ENCODE measurements at regions not wholly inside any gene's neighbourhood (a gene's known extent, or its start where the extent isn't known, plus 50 kb on each side); places are given as distances from the start of the nearest gene placed in this dataset.
"Not testable (repeated sequence)": the region's sequence is repeated elsewhere in the genome, so short reads cannot be mapped to it uniquely, and the experiment has no call there.

- TF ChIP-seq ZC3H10 (CRISPR knock-in tag; IDR thresholded peaks at IDR 0.05) (no peak), TCF4 (CRISPR knock-in tag; IDR thresholded peaks at IDR 0.05; ENCODE audit: borderline replicate concordance) (no peak), BACH2 (CRISPR knock-in tag; IDR thresholded peaks at IDR 0.05; ENCODE audit: borderline replicate concordance) (no peak), ESRRG (CRISPR knock-in tag; IDR thresholded peaks at IDR 0.05) (no peak), CSDC2 (CRISPR knock-in tag; IDR thresholded peaks at IDR 0.05) (no peak), ZFP3 (CRISPR knock-in tag; IDR thresholded peaks at IDR 0.05) (no peak), PATZ1 (CRISPR knock-in tag; IDR thresholded peaks at IDR 0.05; ENCODE audit: borderline replicate concordance) (no peak), SNAI2 (CRISPR knock-in tag; IDR thresholded peaks at IDR 0.05) (no peak), ARNTL (CRISPR knock-in tag; IDR thresholded peaks at IDR 0.05; ENCODE audit: borderline replicate concordance, low read depth) (no peak), ISL1 (CRISPR knock-in tag; IDR thresholded peaks at IDR 0.05) (no peak), TOX (CRISPR knock-in tag; IDR thresholded peaks at IDR 0.05; ENCODE audit: borderline replicate concordance) (no peak), OSR1 (CRISPR knock-in tag; IDR thresholded peaks at IDR 0.05) (no peak)
- TF ChIP-seq, protein P1, sequence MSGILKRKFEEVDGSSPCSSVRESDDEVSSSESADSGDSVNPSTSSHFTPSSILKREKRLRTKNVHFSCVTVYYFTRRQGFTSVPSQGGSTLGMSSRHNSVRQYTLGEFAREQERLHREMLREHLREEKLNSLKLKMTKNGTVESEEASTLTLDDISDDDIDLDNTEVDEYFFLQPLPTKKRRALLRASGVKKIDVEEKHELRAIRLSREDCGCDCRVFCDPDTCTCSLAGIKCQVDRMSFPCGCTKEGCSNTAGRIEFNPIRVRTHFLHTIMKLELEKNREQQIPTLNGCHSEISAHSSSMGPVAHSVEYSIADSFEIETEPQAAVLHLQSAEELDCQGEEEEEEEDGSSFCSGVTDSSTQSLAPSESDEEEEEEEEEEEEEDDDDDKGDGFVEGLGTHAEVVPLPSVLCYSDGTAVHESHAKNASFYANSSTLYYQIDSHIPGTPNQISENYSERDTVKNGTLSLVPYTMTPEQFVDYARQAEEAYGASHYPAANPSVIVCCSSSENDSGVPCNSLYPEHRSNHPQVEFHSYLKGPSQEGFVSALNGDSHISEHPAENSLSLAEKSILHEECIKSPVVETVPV (CRISPR knock-in tag; IDR thresholded peaks at IDR 0.05), result no peak
- TF ChIP-seq, protein P2, sequence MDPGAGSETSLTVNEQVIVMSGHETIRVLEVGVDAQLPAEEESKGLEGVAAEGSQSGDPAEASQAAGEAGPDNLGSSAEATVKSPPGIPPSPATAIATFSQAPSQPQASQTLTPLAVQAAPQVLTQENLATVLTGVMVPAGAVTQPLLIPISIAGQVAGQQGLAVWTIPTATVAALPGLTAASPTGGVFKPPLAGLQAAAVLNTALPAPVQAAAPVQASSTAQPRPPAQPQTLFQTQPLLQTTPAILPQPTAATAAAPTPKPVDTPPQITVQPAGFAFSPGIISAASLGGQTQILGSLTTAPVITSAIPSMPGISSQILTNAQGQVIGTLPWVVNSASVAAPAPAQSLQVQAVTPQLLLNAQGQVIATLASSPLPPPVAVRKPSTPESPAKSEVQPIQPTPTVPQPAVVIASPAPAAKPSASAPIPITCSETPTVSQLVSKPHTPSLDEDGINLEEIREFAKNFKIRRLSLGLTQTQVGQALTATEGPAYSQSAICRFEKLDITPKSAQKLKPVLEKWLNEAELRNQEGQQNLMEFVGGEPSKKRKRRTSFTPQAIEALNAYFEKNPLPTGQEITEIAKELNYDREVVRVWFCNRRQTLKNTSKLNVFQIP (CRISPR knock-in tag; IDR thresholded peaks at IDR 0.05; ENCODE audit: borderline replicate concordance, low read depth), result no peak
- ATAC-seq, result no peak
Measured at GRCh38 chr1:244330318-244330625, 121.4 kb downstream of the ADSS2 start.

DNA sequence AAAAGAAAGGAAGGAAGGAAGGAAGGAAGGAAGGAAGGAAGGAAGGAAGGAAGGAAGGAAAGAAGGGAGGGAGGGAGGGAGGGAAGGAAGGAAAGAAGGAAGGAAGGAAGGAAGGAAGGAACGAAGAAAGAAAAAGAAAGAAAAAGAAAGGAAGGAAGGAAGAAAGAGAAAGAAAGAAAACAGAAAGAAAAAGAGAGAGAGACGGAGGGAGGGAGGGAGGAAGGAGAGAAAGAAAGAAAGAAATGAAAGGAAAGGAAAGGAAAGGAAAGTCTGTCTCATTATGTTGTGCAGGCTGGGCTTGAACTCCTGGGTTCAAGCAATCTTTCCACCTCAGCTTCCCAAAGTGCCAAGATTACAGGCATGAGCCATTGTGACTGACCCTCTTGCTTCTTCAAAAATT is 118.9 kb downstream of the ADSS2 start:
- ATAC-seq, result not testable (repeated sequence)

GRCh38 chr1:244334315-244334714 is 117.4 kb downstream of the ADSS2 start:
- ATAC-seq, result not testable (repeated sequence)

- ATAC-seq, result not testable (repeated sequence)
Measured at GRCh38 chr1:244334842-244335241, 116.9 kb downstream of the ADSS2 start.

DNA sequence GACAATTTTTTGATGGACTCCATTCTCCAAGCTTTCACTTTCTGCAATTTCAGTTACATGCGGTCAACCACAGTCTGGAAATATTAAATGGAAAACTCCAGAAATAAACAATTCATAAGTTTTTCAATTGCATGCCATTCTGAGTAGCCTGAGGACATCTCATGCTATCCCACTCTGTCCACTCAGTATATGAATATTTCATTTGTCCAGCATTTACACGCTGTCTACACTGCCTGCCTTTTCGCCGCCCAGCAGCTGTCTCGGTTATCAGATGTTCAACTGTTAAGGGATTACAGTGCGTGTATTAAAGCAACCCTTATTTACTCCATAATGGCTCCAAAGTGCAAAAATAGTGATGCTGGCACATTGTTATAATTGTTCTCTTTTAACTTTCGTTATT is 116.3 kb downstream of the ADSS2 start:
- no peak for ATAC-seq
- TF ChIP-seq RARB (CRISPR knock-in tag; IDR thresholded peaks at IDR 0.05) (no peak), BACH2 (CRISPR knock-in tag; IDR thresholded peaks at IDR 0.05; ENCODE audit: borderline replicate concordance) (no peak), ZNF8 (CRISPR knock-in tag; IDR thresholded peaks at IDR 0.05) (no peak)
- TF ChIP-seq, protein P1 (CRISPR knock-in tag; IDR thresholded peaks at IDR 0.05), result no peak

GRCh38 chr1:244336232-244336899 is 115.3 kb downstream of the ADSS2 start:
- ATAC-seq, result no peak
- TF ChIP-seq GLIS3 (CRISPR knock-in tag; IDR thresholded peaks at IDR 0.05), result no peak
- TF ChIP-seq ISL1 (CRISPR knock-in tag; IDR thresholded peaks at IDR 0.05), result no peak
- TF ChIP-seq RARB (CRISPR knock-in tag; IDR thresholded peaks at IDR 0.05), result no peak
- no peak for TF ChIP-seq SNAI2 (CRISPR knock-in tag; IDR thresholded peaks at IDR 0.05)
- TF ChIP-seq ARNTL (CRISPR knock-in tag; IDR thresholded peaks at IDR 0.05; ENCODE audit: borderline replicate concordance, low read depth), result no peak
- TF ChIP-seq, protein P1 (CRISPR knock-in tag; IDR thresholded peaks at IDR 0.05), result no peak
- TF ChIP-seq OSR1 (CRISPR knock-in tag; IDR thresholded peaks at IDR 0.05), result no peak
- no peak for TF ChIP-seq PATZ1 (CRISPR knock-in tag; IDR thresholded peaks at IDR 0.05; ENCODE audit: borderline replicate concordance)
- TF ChIP-seq, protein P3, sequence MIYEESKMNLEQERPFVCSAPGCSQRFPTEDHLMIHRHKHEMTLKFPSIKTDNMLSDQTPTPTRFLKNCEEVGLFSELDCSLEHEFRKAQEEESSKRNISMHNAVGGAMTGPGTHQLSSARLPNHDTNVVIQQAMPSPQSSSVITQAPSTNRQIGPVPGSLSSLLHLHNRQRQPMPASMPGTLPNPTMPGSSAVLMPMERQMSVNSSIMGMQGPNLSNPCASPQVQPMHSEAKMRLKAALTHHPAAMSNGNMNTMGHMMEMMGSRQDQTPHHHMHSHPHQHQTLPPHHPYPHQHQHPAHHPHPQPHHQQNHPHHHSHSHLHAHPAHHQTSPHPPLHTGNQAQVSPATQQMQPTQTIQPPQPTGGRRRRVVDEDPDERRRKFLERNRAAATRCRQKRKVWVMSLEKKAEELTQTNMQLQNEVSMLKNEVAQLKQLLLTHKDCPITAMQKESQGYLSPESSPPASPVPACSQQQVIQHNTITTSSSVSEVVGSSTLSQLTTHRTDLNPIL (CRISPR knock-in tag; IDR thresholded peaks at IDR 0.05; ENCODE audit: low read depth), result no peak
- no peak for TF ChIP-seq ZC3H10 (CRISPR knock-in tag; IDR thresholded peaks at IDR 0.05)
- TF ChIP-seq BACH2 (CRISPR knock-in tag; IDR thresholded peaks at IDR 0.05; ENCODE audit: borderline replicate concordance), result no peak
- TF ChIP-seq TCF4 (CRISPR knock-in tag; IDR thresholded peaks at IDR 0.05; ENCODE audit: borderline replicate concordance), result no peak

Measured in SK-N-SH treated with all-trans-retinoic acid at 6 μM for 48 hours (cell line).